ENCODE measurements at regions not wholly inside any gene's neighbourhood (a gene's known extent, or its start where the extent isn't known, plus 50 kb on each side); places are given as distances from the start of the nearest gene placed in this dataset.

- TF ChIP-seq, protein P1, sequence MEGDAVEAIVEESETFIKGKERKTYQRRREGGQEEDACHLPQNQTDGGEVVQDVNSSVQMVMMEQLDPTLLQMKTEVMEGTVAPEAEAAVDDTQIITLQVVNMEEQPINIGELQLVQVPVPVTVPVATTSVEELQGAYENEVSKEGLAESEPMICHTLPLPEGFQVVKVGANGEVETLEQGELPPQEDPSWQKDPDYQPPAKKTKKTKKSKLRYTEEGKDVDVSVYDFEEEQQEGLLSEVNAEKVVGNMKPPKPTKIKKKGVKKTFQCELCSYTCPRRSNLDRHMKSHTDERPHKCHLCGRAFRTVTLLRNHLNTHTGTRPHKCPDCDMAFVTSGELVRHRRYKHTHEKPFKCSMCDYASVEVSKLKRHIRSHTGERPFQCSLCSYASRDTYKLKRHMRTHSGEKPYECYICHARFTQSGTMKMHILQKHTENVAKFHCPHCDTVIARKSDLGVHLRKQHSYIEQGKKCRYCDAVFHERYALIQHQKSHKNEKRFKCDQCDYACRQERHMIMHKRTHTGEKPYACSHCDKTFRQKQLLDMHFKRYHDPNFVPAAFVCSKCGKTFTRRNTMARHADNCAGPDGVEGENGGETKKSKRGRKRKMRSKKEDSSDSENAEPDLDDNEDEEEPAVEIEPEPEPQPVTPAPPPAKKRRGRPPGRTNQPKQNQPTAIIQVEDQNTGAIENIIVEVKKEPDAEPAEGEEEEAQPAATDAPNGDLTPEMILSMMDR (conservative IDR thresholded peaks at IDR 0.05; ENCODE audit: low read length), result no peak
- no peak for DNase-seq (ENCODE audit: low read depth)
- H3K4me3 ChIP-seq (ENCODE audit: low read length), result no peak overlapping the region
Measured at GRCh38 chr10:33666686-33667480, 332.4 kb upstream of the NRP1 start.

DNA sequence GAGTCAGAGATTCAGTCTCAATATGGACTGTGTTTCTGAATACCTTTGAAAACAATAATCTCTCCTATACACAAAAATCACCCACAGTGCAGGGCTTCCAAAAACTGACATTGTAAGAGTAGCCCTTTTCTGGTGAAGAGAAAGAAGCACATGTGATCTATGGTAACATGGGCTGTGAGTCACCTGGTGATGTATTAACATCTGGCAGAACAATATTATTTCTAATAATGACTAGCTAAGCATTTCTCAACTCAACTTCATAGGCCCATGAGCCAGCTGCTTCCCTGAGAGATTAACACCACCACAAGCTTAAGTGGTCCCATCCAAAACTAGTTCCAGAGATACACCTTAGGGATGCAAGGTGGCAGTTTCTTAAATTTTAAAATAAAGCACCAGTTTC is 331.0 kb upstream of the NRP1 start:
- H3K4me3 ChIP-seq (ENCODE audit: low read length), result no peak overlapping the region
- TF ChIP-seq, protein P1 (conservative IDR thresholded peaks at IDR 0.05; ENCODE audit: low read length), result no peak
- DNase-seq (ENCODE audit: low read depth), result peak; percentile 42

DNA sequence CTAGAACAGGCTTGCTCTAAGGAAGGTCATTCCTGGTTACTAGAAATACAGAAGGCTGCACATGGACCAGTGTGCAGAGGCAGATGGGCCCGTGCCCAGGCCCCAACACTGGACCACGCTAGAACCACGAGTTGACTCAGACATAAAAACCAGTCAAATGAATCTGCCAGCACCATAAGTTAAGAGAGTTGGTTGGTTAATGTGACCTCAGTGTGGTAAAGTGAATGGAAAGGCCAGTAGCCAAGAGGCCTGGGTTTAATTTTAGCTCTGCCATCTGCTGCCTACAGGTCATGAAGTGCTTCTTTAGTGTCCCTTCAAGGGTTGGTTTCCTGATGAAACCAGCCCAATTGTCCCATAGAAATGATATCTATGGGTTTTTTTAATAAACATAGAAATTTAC is 329.6 kb upstream of the NRP1 start:
- DNase-seq (ENCODE audit: low read depth), result peak; percentile 55
- TF ChIP-seq, protein P1 (conservative IDR thresholded peaks at IDR 0.05; ENCODE audit: low read length), result no peak
- H3K4me3 ChIP-seq (ENCODE audit: low read length), result no peak overlapping the region

DNA sequence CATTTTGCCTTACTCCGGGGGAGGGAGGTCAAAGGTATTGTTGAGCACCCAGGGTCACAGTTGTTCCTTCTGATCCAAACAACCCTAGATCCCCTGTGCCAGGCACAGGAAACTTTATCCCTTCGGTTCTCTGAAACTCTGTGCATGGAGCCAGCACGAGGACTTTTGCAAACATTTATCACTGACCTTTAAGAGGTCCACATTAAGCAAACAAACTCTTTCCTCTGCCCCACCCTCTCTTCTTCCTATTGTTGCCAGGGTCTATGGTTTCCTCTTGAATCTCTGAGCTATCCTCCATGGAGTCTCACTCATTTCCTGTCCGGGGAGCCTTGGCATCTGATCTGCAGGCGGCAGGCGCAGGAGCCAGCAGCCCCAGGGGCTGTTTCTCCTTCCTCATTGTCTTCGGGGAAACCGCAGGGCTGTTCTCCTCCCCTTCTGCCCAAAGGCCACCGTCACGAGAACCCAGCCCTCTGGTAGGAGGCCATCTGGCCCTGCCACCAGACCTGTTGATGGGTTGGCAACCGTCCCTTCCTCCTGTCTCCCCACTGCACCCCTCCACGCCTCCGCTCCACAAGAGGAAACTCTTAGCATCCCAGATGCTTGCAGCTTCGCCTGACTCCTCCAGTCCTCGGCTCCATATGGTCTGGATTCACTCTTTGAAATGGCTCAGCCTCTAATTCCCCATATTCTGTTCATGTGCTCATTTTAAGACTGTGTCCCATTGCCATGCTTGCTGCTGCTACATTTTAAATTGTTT is 327.3 kb upstream of the NRP1 start:
- H3K4me3 ChIP-seq (ENCODE audit: low read length), result peak overlapping the region; percentile 37
- peak; percentile 98 for DNase-seq (ENCODE audit: low read depth)
- TF ChIP-seq, protein P1 (conservative IDR thresholded peaks at IDR 0.05; ENCODE audit: low read length), result 0 out of 2 replicates have a peak, but pooled peaks have one; percentile 1

DNA sequence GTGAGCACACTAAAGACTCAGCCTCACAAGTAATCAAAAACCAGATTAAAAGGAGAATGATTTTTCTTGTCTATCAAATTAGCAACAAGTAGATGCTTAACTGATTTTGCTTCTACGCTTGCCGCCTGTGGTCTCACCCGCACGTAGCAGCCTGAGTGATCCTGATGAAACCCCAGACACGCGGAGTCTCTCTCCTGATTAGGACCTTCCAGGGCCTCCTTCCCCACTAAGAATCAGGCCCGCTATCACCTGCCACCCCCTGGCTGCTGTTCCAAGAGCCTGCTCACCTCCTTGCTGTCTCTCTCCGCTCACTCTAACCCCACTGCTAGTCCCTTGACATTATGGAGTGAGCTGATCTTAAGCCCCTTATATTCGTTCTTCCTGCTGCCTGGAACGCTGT is 325.9 kb upstream of the NRP1 start:
- no peak overlapping the region for H3K4me3 ChIP-seq (ENCODE audit: low read length)
- TF ChIP-seq, protein P1 (conservative IDR thresholded peaks at IDR 0.05; ENCODE audit: low read length), result no peak
- DNase-seq (ENCODE audit: low read depth), result no peak

DNA sequence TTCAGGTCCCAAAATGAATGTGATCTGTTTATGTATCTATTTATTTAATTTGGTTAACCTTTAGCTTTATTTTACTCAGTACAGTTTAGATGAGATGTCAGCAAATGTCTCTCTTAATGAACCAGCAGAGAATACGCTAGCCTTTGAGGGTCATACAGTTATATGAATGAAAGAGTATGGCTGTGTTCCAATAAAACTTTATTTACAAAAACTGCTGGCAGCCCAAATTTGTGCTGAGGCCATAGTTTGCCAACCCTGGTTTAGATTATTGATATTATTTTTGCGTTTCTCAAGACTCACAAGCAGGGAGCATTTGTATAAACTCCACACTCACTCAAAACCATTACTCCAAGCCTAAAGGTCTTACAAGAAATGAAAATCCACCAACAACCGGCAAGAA is 323.4 kb upstream of the NRP1 start:
- DNase-seq (ENCODE audit: low read depth), result no peak
- H3K4me3 ChIP-seq (ENCODE audit: low read length), result no peak overlapping the region
- TF ChIP-seq, protein P1 (conservative IDR thresholded peaks at IDR 0.05; ENCODE audit: low read length), result no peak
